ENCODE measurements at regions not wholly inside any gene's neighbourhood (a gene's known extent, or its start where the extent isn't known, plus 50 kb on each side); places are given as distances from the start of the nearest gene placed in this dataset.

GRCh38 chr16:46519063-46519462 is 102.1 kb downstream of the SHCBP1 start:
- no peak for ATAC-seq
- DNase-seq (ENCODE audit: low spot score), result peak; percentile 26
- intact Hi-C loops (cut with micrococcal nuclease; ENCODE audit: unreplicated experiment) (no loop called here), in situ Hi-C loops (cut with HindIII; ENCODE audit: extremely low pct_ligation_motif_present, low pct_unique_long_range_greater_than_20kb) (no loop called here)
- POLR2A ChIA-PET, result no interaction called here
- FAIRE-seq, result no peak
- Histone ChIP-seq H4K20me1 (ENCODE audit: insufficient read depth, low read length) (no peaks in the 10 kb centered on the region), H3K36me3 (replicated peaks in 1 of 2; ENCODE audit: control insufficient read depth in 1 of 2, insufficient read depth in 2 of 2, low read length in 2 of 2) (no peaks in the 10 kb centered on the region), H3K27me3 (ENCODE audit: control insufficient read depth in 1 of 2, insufficient read depth in 2 of 2, low read length in 2 of 2) (no peaks in the 10 kb centered on the region), H3K79me2 (ENCODE audit: insufficient read depth, low read length) (no peaks in the 10 kb centered on the region), H3K9me3 (ENCODE audit: low read length) (no peaks in the 10 kb centered on the region), H3K4me3 (replicated peaks in 1 of 3; ENCODE audit: insufficient read depth in 1 of 3, low read depth in 2 of 3, low read length in 3 of 3) (no peak overlapping the region), H3K4me1 (ENCODE audit: insufficient read depth, low read length) (no peaks in the 10 kb centered on the region), H3K27ac (ENCODE audit: extremely low read length, insufficient read depth, low read length) (no peak overlapping the region), H3K9ac (ENCODE audit: insufficient read depth, low read depth, low read length) (no peak overlapping the region), H2AFZ (ENCODE audit: low read length) (no peak overlapping the region), H3K4me2 (ENCODE audit: low read depth, low read length) (no peak overlapping the region)
- CTCF ChIA-PET (ENCODE audit: low intra/inter-chr PET ratio, low total read pairs), result no interaction called here
- no TSS peak for BruUV-seq (replicated peaks)
- TF ChIP-seq ZBTB49 (CRISPR knock-in tag; IDR thresholded peaks at IDR 0.05; ENCODE audit: borderline replicate concordance) (no peak), HDAC1 (CRISPR knock-in tag; IDR thresholded peaks at IDR 0.05) (no peak), ZNF335 (CRISPR knock-in tag; IDR thresholded peaks at IDR 0.05) (no peak), ZNF552 (CRISPR knock-in tag; IDR thresholded peaks at IDR 0.05; ENCODE audit: borderline replicate concordance) (no peak), IKZF1 (IDR thresholded peaks at IDR 0.05) (no peak), ZNF282 (IDR thresholded peaks at IDR 0.05; ENCODE audit: partially characterized antibody) (no peak), HMG20A (CRISPR knock-in tag; IDR thresholded peaks at IDR 0.05; ENCODE audit: borderline replicate concordance) (peak; percentile 26; the same call in 1 of the 2 replicates), CEBPB (IDR thresholded peaks at IDR 0.05; ENCODE audit: borderline replicate concordance, low read depth, low read length) (peak; percentile 50), ZFP62 (CRISPR knock-in tag; IDR thresholded peaks at IDR 0.05) (no peak), RBM22 (optimal IDR thresholded peaks at IDR 0.05; ENCODE audit: low read length) (no peak), NR2C2 (CRISPR knock-in tag; IDR thresholded peaks at IDR 0.05; ENCODE audit: borderline replicate concordance) (peak; percentile 72), ZNF496 (CRISPR knock-in tag; IDR thresholded peaks at IDR 0.05; ENCODE audit: insufficient replicate concordance) (no peak), NR2F1 (CRISPR knock-in tag; IDR thresholded peaks at IDR 0.05) (peak; percentile 33 to 54; a peak in 1 of 4 replicates), ZNF7 (CRISPR knock-in tag; IDR thresholded peaks at IDR 0.05) (no peak), NRL (CRISPR knock-in tag; IDR thresholded peaks at IDR 0.05; ENCODE audit: borderline replicate concordance) (no peak), SMAD1 (CRISPR knock-in tag; IDR thresholded peaks at IDR 0.05; ENCODE audit: borderline replicate concordance, low read depth) (no peak)
- TF ChIP-seq, protein P1, sequence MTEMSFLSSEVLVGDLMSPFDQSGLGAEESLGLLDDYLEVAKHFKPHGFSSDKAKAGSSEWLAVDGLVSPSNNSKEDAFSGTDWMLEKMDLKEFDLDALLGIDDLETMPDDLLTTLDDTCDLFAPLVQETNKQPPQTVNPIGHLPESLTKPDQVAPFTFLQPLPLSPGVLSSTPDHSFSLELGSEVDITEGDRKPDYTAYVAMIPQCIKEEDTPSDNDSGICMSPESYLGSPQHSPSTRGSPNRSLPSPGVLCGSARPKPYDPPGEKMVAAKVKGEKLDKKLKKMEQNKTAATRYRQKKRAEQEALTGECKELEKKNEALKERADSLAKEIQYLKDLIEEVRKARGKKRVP (CRISPR knock-in tag; IDR thresholded peaks at IDR 0.05), result peak in 1 of 2 experiments; percentile 95; a peak in 2 of 4 replicates
- TF ChIP-seq, protein P2, sequence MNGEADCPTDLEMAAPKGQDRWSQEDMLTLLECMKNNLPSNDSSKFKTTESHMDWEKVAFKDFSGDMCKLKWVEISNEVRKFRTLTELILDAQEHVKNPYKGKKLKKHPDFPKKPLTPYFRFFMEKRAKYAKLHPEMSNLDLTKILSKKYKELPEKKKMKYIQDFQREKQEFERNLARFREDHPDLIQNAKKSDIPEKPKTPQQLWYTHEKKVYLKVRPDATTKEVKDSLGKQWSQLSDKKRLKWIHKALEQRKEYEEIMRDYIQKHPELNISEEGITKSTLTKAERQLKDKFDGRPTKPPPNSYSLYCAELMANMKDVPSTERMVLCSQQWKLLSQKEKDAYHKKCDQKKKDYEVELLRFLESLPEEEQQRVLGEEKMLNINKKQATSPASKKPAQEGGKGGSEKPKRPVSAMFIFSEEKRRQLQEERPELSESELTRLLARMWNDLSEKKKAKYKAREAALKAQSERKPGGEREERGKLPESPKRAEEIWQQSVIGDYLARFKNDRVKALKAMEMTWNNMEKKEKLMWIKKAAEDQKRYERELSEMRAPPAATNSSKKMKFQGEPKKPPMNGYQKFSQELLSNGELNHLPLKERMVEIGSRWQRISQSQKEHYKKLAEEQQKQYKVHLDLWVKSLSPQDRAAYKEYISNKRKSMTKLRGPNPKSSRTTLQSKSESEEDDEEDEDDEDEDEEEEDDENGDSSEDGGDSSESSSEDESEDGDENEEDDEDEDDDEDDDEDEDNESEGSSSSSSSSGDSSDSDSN (CRISPR knock-in tag; IDR thresholded peaks at IDR 0.05), result no peak
- TF ChIP-seq, protein P3, sequence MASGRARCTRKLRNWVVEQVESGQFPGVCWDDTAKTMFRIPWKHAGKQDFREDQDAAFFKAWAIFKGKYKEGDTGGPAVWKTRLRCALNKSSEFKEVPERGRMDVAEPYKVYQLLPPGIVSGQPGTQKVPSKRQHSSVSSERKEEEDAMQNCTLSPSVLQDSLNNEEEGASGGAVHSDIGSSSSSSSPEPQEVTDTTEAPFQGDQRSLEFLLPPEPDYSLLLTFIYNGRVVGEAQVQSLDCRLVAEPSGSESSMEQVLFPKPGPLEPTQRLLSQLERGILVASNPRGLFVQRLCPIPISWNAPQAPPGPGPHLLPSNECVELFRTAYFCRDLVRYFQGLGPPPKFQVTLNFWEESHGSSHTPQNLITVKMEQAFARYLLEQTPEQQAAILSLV (CRISPR knock-in tag; IDR thresholded peaks at IDR 0.05; ENCODE audit: borderline replicate concordance), result no peak
